ENCODE measurements at regions not wholly inside any gene's neighbourhood (a gene's known extent, or its start where the extent isn't known, plus 50 kb on each side); places are given as distances from the start of the nearest gene placed in this dataset.

- TF ChIP-seq CHD2 (IDR thresholded peaks at IDR 0.05; ENCODE audit: low read length, partially characterized antibody) (no peak), RXRA (IDR thresholded peaks at IDR 0.05; ENCODE audit: borderline replicate concordance, low read depth) (no peak), CTCF (IDR thresholded peaks at IDR 0.05) (no peak)
Measured at GRCh38 chr6:103617642-103618041, 1242.1 kb downstream of the HACE1 start.
